Spinal cord (tissue), 9 donors: ENCODE measurements at regions not wholly inside any gene's neighbourhood (a gene's known extent, or its start where the extent isn't known, plus 50 kb on each side); places are given as distances from the start of the nearest gene placed in this dataset.

ENCODE experiments used
- DNase-seq, 6 donors: peaks; one replicate each; pipeline versions ENCODE4 v3.0.0 to v3.0.0-alpha.2; 2013 to 2015; ENCODE audit warnings: low spot score in 6 of 6, low read depth in 4 of 6
- H3K27ac ChIP-seq: one replicate; pipeline ENCODE4 v1.5.1; 2013; ENCODE audit warnings: low read depth, low read length, control low read depth
- H3K27me3 ChIP-seq: one replicate; pipeline ENCODE4 v1.6.1; 2013; ENCODE audit warnings: low read length; ENCODE audit not compliant: control insufficient read depth, insufficient read depth
- H3K36me3 ChIP-seq: one replicate; pipeline ENCODE4 v1.6.1; 2013; ENCODE audit warnings: low read length; ENCODE audit not compliant: control insufficient read depth, insufficient read depth
- H3K4me1 ChIP-seq: one replicate; pipeline ENCODE4 v1.6.1; 2013; ENCODE audit warnings: low read length; ENCODE audit not compliant: control insufficient read depth, insufficient read depth
- H3K4me3 ChIP-seq: one replicate; pipeline ENCODE4 v1.5.1; 2013; ENCODE audit warnings: low read depth, low read length, control low read depth
- H3K9me3 ChIP-seq: one replicate; pipeline ENCODE4 v1.6.1; 2013; ENCODE audit warnings: low read length; ENCODE audit not compliant: control insufficient read depth, insufficient read depth
- WGBS: methylation state at CpG from one replicate; pipeline ENCODE4 v1.1.5; 2013; ENCODE audit warnings: missing lambda C conversion rate; ENCODE audit not compliant: insufficient coverage; 5-methylcytosine and 5-hydroxymethylcytosine counted together
- donor health status: healthy.

- H3K27me3 ChIP-seq: no peaks in the 10 kb centered on the region
- DNase-seq: no peak
- peaks cover 14% of the 10 kb centered on the region for H3K4me1 ChIP-seq
- no peak overlapping the region for H3K4me3 ChIP-seq
- 87% methylated on average over 6 of the region's 8 CpGs for WGBS
- H3K27ac ChIP-seq: no peak overlapping the region
- H3K36me3 ChIP-seq: no peaks in the 10 kb centered on the region
- H3K9me3 ChIP-seq: no peaks in the 10 kb centered on the region
These were observed 297.1 kb downstream of the UQCRFS1 start for GRCh38 chr19:28915737-28916460.

- no peak overlapping the region for H3K27ac ChIP-seq
- H3K4me3 ChIP-seq: no peak overlapping the region
- no peaks in the 10 kb centered on the region for H3K27me3 ChIP-seq
- 83% methylated on average over 2 of the region's 3 CpGs for WGBS
- DNase-seq: no peak
- H3K4me1 ChIP-seq: peaks cover 8% of the 10 kb centered on the region
- H3K9me3 ChIP-seq: no peaks in the 10 kb centered on the region
- no peaks in the 10 kb centered on the region for H3K36me3 ChIP-seq
These were observed 297.7 kb downstream of the UQCRFS1 start for GRCh38 chr19:28915202-28915601.

GRCh38 chr19:28914173-28914572 is 298.8 kb downstream of the UQCRFS1 start:
- Histone ChIP-seq H3K9me3 (no peaks in the 10 kb centered on the region), H3K4me3 (no peak overlapping the region)
- DNase-seq: no peak

DNA sequence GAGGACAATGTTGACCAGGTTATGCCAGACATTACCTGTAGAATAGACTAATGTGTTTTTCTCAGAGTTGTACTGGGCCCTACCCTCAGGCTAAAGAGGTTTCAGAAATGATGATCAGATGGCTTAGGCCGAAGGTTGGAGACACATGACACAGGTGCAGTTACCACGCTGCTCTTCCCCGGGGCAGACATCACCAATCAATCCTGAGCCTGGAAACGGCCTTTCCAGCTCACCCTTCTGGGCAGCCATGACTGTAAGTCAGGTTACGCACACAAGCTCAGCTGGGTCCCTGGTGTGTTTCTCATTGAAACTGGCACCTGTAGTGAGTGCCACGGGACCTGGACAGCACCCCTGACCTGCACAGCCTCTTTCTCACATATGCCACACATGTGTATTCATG is 299.3 kb downstream of the UQCRFS1 start:
- Histone ChIP-seq H3K27me3 (no peaks in the 10 kb centered on the region), H3K36me3 (no peaks in the 10 kb centered on the region), H3K9me3 (no peaks in the 10 kb centered on the region), H3K27ac (no peak overlapping the region), H3K4me3 (no peak overlapping the region), H3K4me1 (peaks cover 8% of the 10 kb centered on the region)
- 88% methylated on average over 6 of the region's 6 CpGs for WGBS
- DNase-seq: no peak

More at GRCh38 chr19:28914173-28914572, 298.8 kb downstream of the UQCRFS1 start:
- H3K27me3 ChIP-seq: no peaks in the 10 kb centered on the region
- H3K4me1 ChIP-seq: peaks cover 8% of the 10 kb centered on the region
- no peak overlapping the region for H3K27ac ChIP-seq
- no peaks in the 10 kb centered on the region for H3K36me3 ChIP-seq

DNA sequence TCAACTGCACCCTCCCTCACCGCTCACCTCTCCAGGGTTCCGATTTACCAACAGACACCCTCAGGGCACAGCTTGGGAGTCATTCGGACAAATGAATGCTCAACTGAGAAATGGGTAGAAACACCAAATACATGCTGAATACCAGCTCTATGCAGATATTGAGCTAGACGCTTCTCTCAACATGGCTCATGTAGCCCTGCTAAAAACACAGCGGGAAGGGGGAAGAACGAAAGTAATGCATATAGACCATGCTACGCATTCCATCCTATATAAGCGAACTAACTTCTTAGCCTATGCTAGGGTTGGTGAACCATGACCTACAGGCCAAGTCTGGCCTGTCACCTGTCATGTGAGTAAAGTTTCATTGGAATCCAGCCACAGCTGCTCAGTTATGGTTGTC is 304.0 kb downstream of the UQCRFS1 start:
- Histone ChIP-seq H3K4me3 (no peak overlapping the region), H3K9me3 (no peaks in the 10 kb centered on the region), H3K27ac (no peak overlapping the region), H3K4me1 (peaks cover 8% of the 10 kb centered on the region), H3K36me3 (no peaks in the 10 kb centered on the region), H3K27me3 (no peaks in the 10 kb centered on the region)
- no peak for DNase-seq
- WGBS: 90% methylated on average over 2 of the region's 8 CpGs

GRCh38 chr19:28907534-28907933 is 305.4 kb downstream of the UQCRFS1 start:
- Histone ChIP-seq H3K9me3 (no peaks in the 10 kb centered on the region), H3K4me3 (no peak overlapping the region), H3K27me3 (no peaks in the 10 kb centered on the region), H3K27ac (no peak overlapping the region), H3K4me1 (peaks cover under 1% of the 10 kb centered on the region), H3K36me3 (no peaks in the 10 kb centered on the region)
- no CpG with 5 or more reads among the region's 7 CpGs for WGBS
- no peak for DNase-seq

GRCh38 chr19:28905996-28906395 is 307.0 kb downstream of the UQCRFS1 start:
- Histone ChIP-seq H3K27me3 (no peaks in the 10 kb centered on the region), H3K36me3 (no peaks in the 10 kb centered on the region), H3K4me3 (no peak overlapping the region), H3K9me3 (no peaks in the 10 kb centered on the region), H3K4me1 (no peaks in the 10 kb centered on the region), H3K27ac (no peak overlapping the region)
- no peak for DNase-seq
- WGBS: 85% methylated on average over 8 of the region's 9 CpGs

DNA sequence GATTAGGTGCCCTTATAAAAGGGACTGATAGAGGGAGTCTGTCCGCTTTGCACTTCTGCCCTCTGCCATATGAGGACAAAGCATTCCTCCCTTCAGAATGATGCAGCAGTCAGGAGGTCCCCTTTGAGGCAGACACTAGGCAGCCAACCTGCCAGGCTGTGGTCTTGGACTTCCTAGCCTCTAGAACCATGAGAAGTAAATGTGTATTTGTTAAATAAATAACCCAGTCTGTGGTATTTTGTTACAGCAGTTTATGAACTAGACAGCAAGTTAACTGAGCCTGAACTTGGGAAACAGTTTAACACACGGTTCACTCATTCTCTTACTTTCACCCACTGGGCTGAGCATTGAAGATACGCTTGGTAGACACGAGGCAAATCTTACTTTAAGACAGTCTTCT is 313.2 kb downstream of the UQCRFS1 start:
- Histone ChIP-seq H3K27ac (no peak overlapping the region), H3K36me3 (no peaks in the 10 kb centered on the region), H3K4me1 (no peaks in the 10 kb centered on the region), H3K9me3 (no peaks in the 10 kb centered on the region), H3K27me3 (no peaks in the 10 kb centered on the region), H3K4me3 (no peak overlapping the region)
- 95% methylated on average over 2 of the region's 4 CpGs for WGBS
- no peak for DNase-seq

DNA sequence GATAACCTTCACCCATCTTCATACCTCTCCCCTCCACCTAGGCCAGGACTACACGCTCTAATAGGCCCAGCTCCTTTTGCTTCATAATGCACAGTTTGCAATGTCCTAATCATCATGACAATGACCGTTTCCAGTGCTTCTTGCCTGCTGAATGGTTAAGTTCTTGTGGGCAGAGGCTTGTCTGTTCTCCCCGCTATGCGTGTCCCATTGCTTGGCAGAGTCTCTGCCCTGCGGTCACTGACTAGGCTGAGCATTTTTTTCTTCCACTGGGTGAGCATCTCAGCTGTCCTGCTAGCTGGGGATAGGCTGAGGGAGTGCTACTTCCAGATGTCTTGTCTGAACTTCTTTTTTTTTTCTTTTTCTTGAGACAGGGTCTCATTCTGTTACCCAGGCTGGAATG is 314.7 kb downstream of the UQCRFS1 start:
- no peak overlapping the region for H3K4me3 ChIP-seq
- no peak overlapping the region for H3K27ac ChIP-seq
- no peaks in the 10 kb centered on the region for H3K9me3 ChIP-seq
- no peaks in the 10 kb centered on the region for H3K4me1 ChIP-seq
- H3K36me3 ChIP-seq: no peaks in the 10 kb centered on the region
- DNase-seq: no peak
- 44% methylated on average over 5 of the region's 5 CpGs for WGBS
- no peaks in the 10 kb centered on the region for H3K27me3 ChIP-seq

- H3K36me3 ChIP-seq: no peaks in the 10 kb centered on the region
- peak in 3 of 6 donors; percentile 6 to 56 (median 30) for DNase-seq
- WGBS: 57% methylated on average over 11 of the region's 14 CpGs
These were observed 322.8 kb downstream of the UQCRFS1 start for GRCh38 chr19:28889941-28890670.

More at GRCh38 chr19:28889941-28890670, 322.8 kb downstream of the UQCRFS1 start:
- H3K27ac ChIP-seq: no peak overlapping the region
- no peaks in the 10 kb centered on the region for H3K9me3 ChIP-seq
- H3K4me1 ChIP-seq: peaks cover 9% of the 10 kb centered on the region
- H3K4me3 ChIP-seq: no peak overlapping the region
- H3K27me3 ChIP-seq: no peaks in the 10 kb centered on the region
